OCI-LY1 (cell line): ENCODE measurements at regions not wholly inside any gene's neighbourhood (a gene's known extent, or its start where the extent isn't known, plus 50 kb on each side); places are given as distances from the start of the nearest gene placed in this dataset.

ENCODE experiments used
- H2AFZ ChIP-seq: fragments of 200-600 bp; sonication (generic), shearing (Covaris generic); 2 replicates; pipeline ENCODE4 v1.6.0; 2014; ENCODE audit warnings: antibody characterized with exemption, mild to moderate bottlenecking, low read length
- H3F3A ChIP-seq: fragments of 200-600 bp; sonication (generic), shearing (Covaris generic); 2 replicates; pipeline ENCODE4 v1.6.0; 2014; ENCODE audit warnings: mild to moderate bottlenecking, antibody characterized with exemption, low read length, moderate library complexity; ENCODE audit not compliant: insufficient read depth
- H3K27ac ChIP-seq: fragments of 200-600 bp; sonication (generic); 2 replicates; pipeline ENCODE4 v1.5.1; 2014; ENCODE audit warnings: low read length, mixed run types, mild to moderate bottlenecking, low read depth; ENCODE audit not compliant: poor library complexity, severe bottlenecking
- H3K27me3 ChIP-seq: fragments of 200-600 bp; sonication (generic); 2 replicates; pipeline ENCODE4 v1.6.0; 2014; ENCODE audit warnings: antibody characterized with exemption, mild to moderate bottlenecking, low read length, moderate library complexity; ENCODE audit not compliant: insufficient read depth
- H3K36me3 ChIP-seq: fragments of 200-600 bp; sonication (generic); 2 replicates; pipeline ENCODE4 v1.6.1; 2014; ENCODE audit warnings: mild to moderate bottlenecking, antibody characterized with exemption, low read length, moderate library complexity, mixed read lengths; ENCODE audit not compliant: insufficient read depth
- H3K4me1 ChIP-seq: fragments of 200-600 bp; sonication (generic); 2 replicates; pipeline ENCODE4 v1.5.1; 2014; ENCODE audit warnings: mild to moderate bottlenecking, low read length, moderate library complexity; ENCODE audit not compliant: insufficient read depth, severe bottlenecking
- H3K4me2 ChIP-seq: fragments of 200-600 bp; sonication (generic), shearing (Covaris generic); 2 replicates; pipeline ENCODE4 v1.6.1; 2014; ENCODE audit warnings: low read length
- H3K4me3 ChIP-seq: fragments of 200-600 bp; sonication (generic); 2 replicates; pipeline ENCODE4 v1.5.1; 2014; ENCODE audit warnings: low read length, low read depth, mild to moderate bottlenecking, mixed read lengths; ENCODE audit not compliant: poor library complexity, severe bottlenecking
- H3K79me2 ChIP-seq: fragments of 200-600 bp; shearing (Covaris generic); 2 replicates; pipeline ENCODE4 v1.6.1; 2016; ENCODE audit warnings: mixed run types, low read length, mixed read lengths; ENCODE audit not compliant: insufficient read depth
- H3K9ac ChIP-seq: fragments of 200-600 bp; sonication (generic), shearing (Covaris generic); 2 replicates; pipeline ENCODE4 v1.6.1; 2014; ENCODE audit warnings: mild to moderate bottlenecking, low read length, mixed read lengths
- H3K9me2 ChIP-seq: fragments of 200-600 bp; sonication (generic), shearing (Covaris generic); 2 replicates; pipeline ENCODE4 v1.6.1; 2014; ENCODE audit warnings: low read depth, mild to moderate bottlenecking, low read length, mixed read lengths
- H3K9me3 ChIP-seq: fragments of 200-600 bp; shearing (Covaris generic); 2 replicates; pipeline ENCODE4 v1.6.1; 2014; ENCODE audit warnings: low read length, mixed read lengths
- H4K20me1 ChIP-seq: fragments of 200-600 bp; sonication (generic), shearing (Covaris generic); 2 replicates; pipeline ENCODE4 v1.6.0; 2016; ENCODE audit warnings: mild to moderate bottlenecking, low read length; ENCODE audit not compliant: insufficient read depth
- EZH2 ChIP-seq: fragments of 200-600 bp; sonication (generic), shearing (Covaris generic); IDR thresholded peaks from 2 replicates; pipeline ENCODE4 v1.8.0; 2017; ENCODE audit warnings: borderline replicate concordance, mixed run types, mild to moderate bottlenecking, antibody characterized with exemption, low read length, moderate library complexity, mixed read lengths
- TF ChIP-seq, protein P1 (sequence below): fragments of 200-600 bp; sonication (generic), shearing (Covaris generic); IDR thresholded peaks from 2 replicates; pipeline ENCODE4 v1.5.1; 2017; ENCODE audit warnings: mild to moderate bottlenecking, antibody characterized with exemption, low read length, moderate library complexity, mixed read lengths

- peaks cover 31% of the 10 kb centered on the region for H3K36me3 ChIP-seq
- peak overlapping the region; percentile 89 for H3K27ac ChIP-seq
- H3K9ac ChIP-seq: peak overlapping the region; percentile 59; the same call in 1 of the 2 replicates
- no peaks in the 10 kb centered on the region for H3K9me2 ChIP-seq
- no peak for TF ChIP-seq EZH2
- TF ChIP-seq, protein P1, sequence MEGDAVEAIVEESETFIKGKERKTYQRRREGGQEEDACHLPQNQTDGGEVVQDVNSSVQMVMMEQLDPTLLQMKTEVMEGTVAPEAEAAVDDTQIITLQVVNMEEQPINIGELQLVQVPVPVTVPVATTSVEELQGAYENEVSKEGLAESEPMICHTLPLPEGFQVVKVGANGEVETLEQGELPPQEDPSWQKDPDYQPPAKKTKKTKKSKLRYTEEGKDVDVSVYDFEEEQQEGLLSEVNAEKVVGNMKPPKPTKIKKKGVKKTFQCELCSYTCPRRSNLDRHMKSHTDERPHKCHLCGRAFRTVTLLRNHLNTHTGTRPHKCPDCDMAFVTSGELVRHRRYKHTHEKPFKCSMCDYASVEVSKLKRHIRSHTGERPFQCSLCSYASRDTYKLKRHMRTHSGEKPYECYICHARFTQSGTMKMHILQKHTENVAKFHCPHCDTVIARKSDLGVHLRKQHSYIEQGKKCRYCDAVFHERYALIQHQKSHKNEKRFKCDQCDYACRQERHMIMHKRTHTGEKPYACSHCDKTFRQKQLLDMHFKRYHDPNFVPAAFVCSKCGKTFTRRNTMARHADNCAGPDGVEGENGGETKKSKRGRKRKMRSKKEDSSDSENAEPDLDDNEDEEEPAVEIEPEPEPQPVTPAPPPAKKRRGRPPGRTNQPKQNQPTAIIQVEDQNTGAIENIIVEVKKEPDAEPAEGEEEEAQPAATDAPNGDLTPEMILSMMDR: peak; percentile 51
- H3F3A ChIP-seq: no peaks in the 10 kb centered on the region
- H3K4me2 ChIP-seq: peak overlapping the region; percentile 54
- H3K27me3 ChIP-seq: no peaks in the 10 kb centered on the region
- H3K4me1 ChIP-seq: peaks cover 41% of the 10 kb centered on the region
- H3K9me3 ChIP-seq: peaks cover 8% of the 10 kb centered on the region
- H4K20me1 ChIP-seq: no peaks in the 10 kb centered on the region
- peak overlapping the region; percentile 20 for H3K4me3 ChIP-seq
- H3K79me2 ChIP-seq: 0 out of 2 replicates have a peak, but pooled peaks cover 7% of the 10 kb centered on the region
- H2AFZ ChIP-seq: no peak overlapping the region
Observed at GRCh38 chr1:4034318-4034887, 134.3 kb upstream of the C1orf174 start.

- Histone ChIP-seq H4K20me1 (no peaks in the 10 kb centered on the region), H3K27ac (peak overlapping the region; percentile 97), H3K9me3 (no peaks in the 10 kb centered on the region), H2AFZ (no peak overlapping the region), H3K36me3 (no peaks in the 10 kb centered on the region), H3K27me3 (no peaks in the 10 kb centered on the region), H3K4me1 (peaks cover 71% of the 10 kb centered on the region), H3K9ac (peak overlapping the region; percentile 87), H3K9me2 (no peaks in the 10 kb centered on the region), H3K4me3 (peak overlapping the region; percentile 59), H3F3A (peaks cover 8% of the 10 kb centered on the region), H3K79me2 (no peaks in the 10 kb centered on the region), H3K4me2 (peak overlapping the region; percentile 88)
- TF ChIP-seq, protein P1: no peak
- no peak for TF ChIP-seq EZH2
Observed at GRCh38 chr1:4044967-4045366, 144.9 kb upstream of the C1orf174 start.

DNA sequence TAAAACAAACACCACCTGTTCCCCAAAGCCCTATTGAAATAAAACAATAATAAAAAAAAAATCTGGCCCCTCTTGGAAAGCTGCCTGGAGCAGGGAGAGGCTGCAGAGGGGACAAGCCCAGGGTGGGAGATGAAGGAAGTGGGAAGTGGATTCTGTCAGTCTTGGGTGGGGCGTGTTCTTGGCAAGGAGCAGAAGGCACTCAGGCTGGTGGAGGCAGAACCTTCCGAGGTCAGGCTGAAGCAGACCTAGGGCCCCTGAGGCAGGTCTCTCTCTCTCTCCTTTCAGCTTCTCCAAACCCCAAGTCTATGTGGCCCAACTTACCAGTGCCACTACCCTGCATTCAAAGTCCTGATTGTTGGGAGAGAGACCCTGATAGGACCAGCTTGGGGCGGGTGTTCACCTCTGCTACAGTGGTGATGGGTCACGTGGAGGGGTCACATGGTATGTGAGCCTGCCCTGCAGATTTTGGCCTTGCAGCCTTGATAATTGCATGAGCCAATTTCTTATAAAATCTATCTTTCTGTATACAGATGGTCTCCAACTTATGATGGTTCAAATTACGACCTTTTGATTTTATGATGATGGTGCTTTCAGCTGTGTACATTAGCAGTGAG is 145.4 kb upstream of the C1orf174 start:
- H3K9me2 ChIP-seq: no peaks in the 10 kb centered on the region
- no peaks in the 10 kb centered on the region for H3K27me3 ChIP-seq
- peaks cover 8% of the 10 kb centered on the region for H3F3A ChIP-seq
- no peak overlapping the region for H2AFZ ChIP-seq
- H3K4me2 ChIP-seq: peak overlapping the region; percentile 88
- no peaks in the 10 kb centered on the region for H3K79me2 ChIP-seq
- H3K27ac ChIP-seq: peak overlapping the region; percentile 97
- H4K20me1 ChIP-seq: no peaks in the 10 kb centered on the region
- no peak for TF ChIP-seq EZH2
- TF ChIP-seq, protein P1: no peak
- H3K36me3 ChIP-seq: no peaks in the 10 kb centered on the region
- peaks cover 75% of the 10 kb centered on the region for H3K4me1 ChIP-seq
- peak overlapping the region; percentile 59 for H3K4me3 ChIP-seq
- no peaks in the 10 kb centered on the region for H3K9me3 ChIP-seq
- H3K9ac ChIP-seq: peak overlapping the region; percentile 87
